ENCODE measurements at regions not wholly inside any gene's neighbourhood (a gene's known extent, or its start where the extent isn't known, plus 50 kb on each side); places are given as distances from the start of the nearest gene placed in this dataset.

GRCh38 chr1:87781554-87781953 lies 452.9 kb downstream of the LMO4 start:
- TF ChIP-seq CTCF (IDR thresholded peaks at IDR 0.05) (no peak), POLR2A (IDR thresholded peaks at IDR 0.05) (no peak)
